ENCODE measurements at regions not wholly inside any gene's neighbourhood (a gene's known extent, or its start where the extent isn't known, plus 50 kb on each side); places are given as distances from the start of the nearest gene placed in this dataset.

GRCh38 chr16:85289760-85290625 lies 177.7 kb upstream of the CIBAR2 start:
- DNase-seq (ENCODE audit: low read depth in 1 of 2, low spot score in 1 of 2), result no peak

GRCh38 chr16:85290626-85291301 lies 178.5 kb upstream of the CIBAR2 start:
- no peak for DNase-seq (ENCODE audit: low read depth in 1 of 2, low spot score in 1 of 2)

GRCh38 chr16:85291302-85292148 lies 179.3 kb upstream of the CIBAR2 start:
- no peak for DNase-seq (ENCODE audit: low read depth in 1 of 2, low spot score in 1 of 2)

GRCh38 chr16:85293458-85293857 lies 181.2 kb upstream of the CIBAR2 start:
- DNase-seq (ENCODE audit: low read depth in 1 of 2, low spot score in 1 of 2), result no peak

DNA sequence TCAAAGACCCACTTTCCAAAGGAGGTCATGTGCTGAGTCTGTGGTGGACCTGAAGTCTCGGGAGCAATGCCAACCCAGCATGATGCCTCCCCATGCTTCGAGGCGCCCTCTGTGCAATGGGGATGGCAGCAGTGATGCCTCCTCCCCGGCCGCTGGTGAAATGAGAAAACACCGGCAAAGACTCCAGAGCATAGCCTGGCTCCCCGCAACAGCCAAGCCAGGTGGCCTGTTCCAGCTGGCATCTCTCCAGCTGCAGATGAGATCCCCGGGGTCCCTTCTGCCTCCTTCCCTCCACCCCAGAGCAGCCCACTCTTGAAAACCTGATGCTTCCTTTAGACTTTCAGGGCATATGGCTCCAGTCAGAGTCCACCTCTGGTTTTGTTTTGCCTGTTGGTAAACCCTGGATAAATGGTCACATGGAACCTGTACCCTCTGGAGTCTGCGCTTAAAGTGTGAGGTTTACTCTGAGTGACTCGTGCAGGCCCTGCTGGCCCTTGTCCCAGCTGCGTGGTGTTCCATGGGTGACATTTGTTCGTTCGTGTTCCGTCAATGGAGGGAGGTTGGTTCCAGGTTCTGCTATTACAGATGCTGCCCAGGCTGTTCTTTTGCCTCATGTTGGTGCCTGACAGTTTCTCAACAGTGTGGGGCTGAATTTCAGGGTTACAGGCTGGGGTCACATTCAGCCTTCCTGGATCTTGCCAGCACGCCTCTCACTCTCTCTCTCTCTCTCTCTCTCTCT lies 181.8 kb upstream of the CIBAR2 start:
- DNase-seq (ENCODE audit: low read depth in 1 of 2, low spot score in 1 of 2), result no peak

DNA sequence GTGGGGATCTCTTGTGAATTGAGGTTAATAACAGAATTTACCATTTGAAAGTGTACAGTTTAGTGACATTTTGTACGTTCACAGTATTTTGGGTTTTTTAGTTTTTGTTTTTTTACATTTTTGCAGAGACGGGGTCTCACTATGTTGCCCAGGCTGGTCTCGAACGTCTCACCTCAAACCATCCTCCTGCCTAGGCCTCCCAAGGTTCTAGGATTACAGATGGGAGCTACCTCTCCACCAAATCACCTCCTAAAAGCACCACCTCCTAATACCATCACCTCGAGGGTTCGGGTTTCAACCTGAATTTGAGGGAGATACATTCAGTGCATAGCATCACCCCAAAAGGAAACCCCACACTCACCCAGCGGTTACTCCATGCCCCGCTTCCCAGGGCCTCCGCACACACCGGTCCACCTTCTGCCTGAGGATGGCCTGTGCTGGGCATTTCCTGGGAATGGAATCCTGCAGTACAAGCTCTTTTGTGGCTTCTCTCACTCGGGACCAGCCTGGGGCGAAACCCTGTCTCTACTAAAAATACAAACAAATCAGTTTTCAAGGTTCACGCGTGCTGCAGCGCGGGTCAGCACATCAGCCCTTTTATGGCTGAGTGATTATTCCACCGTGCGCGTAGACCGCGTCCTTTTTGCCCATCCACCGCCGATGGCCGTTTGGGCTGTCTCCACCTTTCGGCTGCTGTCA lies 182.7 kb upstream of the CIBAR2 start:
- DNase-seq (ENCODE audit: low read depth in 1 of 2, low spot score in 1 of 2), result no peak

GRCh38 chr16:85296859-85297660 lies 184.8 kb upstream of the CIBAR2 start:
- peak in 1 of 2 donors; percentile 22 for DNase-seq (ENCODE audit: low read depth in 1 of 2, low spot score in 1 of 2)

- no peak for DNase-seq (ENCODE audit: low read depth in 1 of 2, low spot score in 1 of 2)
Observed at GRCh38 chr16:85297881-85298280, 185.6 kb upstream of the CIBAR2 start.

DNA sequence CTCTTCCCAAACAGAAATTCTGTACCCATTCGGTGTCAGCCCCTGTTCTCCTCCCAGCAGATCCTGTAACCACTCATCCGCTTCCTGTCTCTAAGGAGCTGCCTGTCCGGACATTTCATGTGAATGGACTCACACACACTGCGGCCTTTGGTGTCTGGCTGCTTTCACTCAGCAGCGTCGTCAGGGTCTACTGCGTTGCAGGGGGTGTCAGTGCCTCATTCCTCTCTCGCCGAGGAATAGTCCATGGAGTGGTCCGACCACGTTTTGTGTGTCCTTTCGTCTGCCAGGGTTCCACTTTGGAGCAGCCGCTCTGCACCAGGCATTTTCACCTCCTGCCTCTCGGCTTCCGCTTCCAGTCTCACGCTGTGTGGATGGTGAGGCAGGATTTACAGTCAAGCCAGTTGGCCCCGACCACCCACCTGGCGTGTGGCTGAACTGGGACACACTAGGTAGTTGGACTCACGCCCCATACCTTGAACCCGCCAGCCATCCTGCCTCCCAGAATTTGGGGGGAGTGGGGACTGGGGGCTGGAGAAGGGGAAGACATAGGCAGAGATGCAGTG lies 188.2 kb upstream of the CIBAR2 start:
- no peak for DNase-seq (ENCODE audit: low read depth in 1 of 2, low spot score in 1 of 2)

- DNase-seq (ENCODE audit: low read depth in 1 of 2, low spot score in 1 of 2), result no peak
Observed at GRCh38 chr16:85301231-85301630, 189.0 kb upstream of the CIBAR2 start.

GRCh38 chr16:85302018-85302847 lies 190.0 kb upstream of the CIBAR2 start:
- DNase-seq (ENCODE audit: low read depth in 1 of 2, low spot score in 1 of 2), result no peak

- no peak for DNase-seq (ENCODE audit: low read depth in 1 of 2, low spot score in 1 of 2)
Observed at GRCh38 chr16:85302848-85303353, 190.6 kb upstream of the CIBAR2 start.

- peak; percentile 52 to 58 for DNase-seq (ENCODE audit: low read depth in 1 of 2, low spot score in 1 of 2)
Observed at GRCh38 chr16:85303354-85303883, 191.1 kb upstream of the CIBAR2 start.

- no peak for DNase-seq (ENCODE audit: low read depth in 1 of 2, low spot score in 1 of 2)
Observed at GRCh38 chr16:85304337-85304736, 192.1 kb upstream of the CIBAR2 start.

- DNase-seq (ENCODE audit: low read depth in 1 of 2, low spot score in 1 of 2), result peak; percentile 44 to 57
Observed at GRCh38 chr16:85306071-85306792, 194.0 kb upstream of the CIBAR2 start.

DNA sequence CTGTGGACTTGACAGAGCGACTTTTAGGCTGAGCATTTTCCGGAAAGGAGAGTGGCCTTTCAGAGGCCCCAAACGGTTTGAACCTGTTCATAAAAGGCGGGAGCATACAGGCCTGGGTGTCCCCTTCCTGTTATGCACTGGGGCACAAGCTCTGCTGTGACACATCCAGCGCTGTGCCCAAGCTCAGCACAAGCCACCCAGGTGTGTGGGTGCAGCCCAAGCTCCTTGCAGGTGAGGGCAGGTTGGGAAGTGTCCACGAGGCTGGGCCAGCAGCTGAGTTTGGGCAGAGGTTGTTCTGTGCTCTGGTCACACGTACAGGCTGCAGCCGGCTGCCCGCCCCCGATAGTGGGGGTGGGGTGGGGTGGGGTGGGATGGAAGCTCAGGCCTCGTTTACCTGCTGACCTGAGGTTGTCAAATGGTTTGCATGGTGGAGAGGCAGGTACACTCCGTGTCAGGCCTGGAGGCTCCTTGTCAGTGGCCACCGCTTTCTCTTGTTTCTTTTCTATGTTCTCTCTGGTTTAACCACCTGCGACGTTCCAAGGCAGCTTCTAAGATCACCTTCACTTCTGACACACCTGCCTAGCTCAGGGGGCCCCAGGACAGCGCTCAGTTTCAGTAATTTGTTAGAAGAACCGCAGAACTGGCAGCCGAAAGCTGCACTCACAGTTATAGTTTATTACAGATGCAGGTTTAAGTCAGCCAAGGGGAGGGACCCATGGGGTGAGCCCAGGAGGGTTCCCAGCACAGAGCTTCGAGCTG lies 194.7 kb upstream of the CIBAR2 start:
- DNase-seq (ENCODE audit: low read depth in 1 of 2, low spot score in 1 of 2), result no peak

Measured in activated T-helper 1 cell treated with anti-CD3 and anti-CD28 coated beads, Interleukin-2, amount 50 U/mL, for 16 hours (primary cell).